HuH-7.5 (cell line): ENCODE measurements at regions not wholly inside any gene's neighbourhood (a gene's known extent, or its start where the extent isn't known, plus 50 kb on each side); places are given as distances from the start of the nearest gene placed in this dataset.
"Not testable (repeated sequence)": the region's sequence is repeated elsewhere in the genome, so short reads cannot be mapped to it uniquely, and the experiment has no call there.

Experiments used
- DNase-seq: peaks from one replicate; pipeline ENCODE4 v3.0.0; 2011; ENCODE audit warnings: low spot score

GRCh38 chr1:200282497-200283122 is 127.2 kb downstream of the ZNF281 start:
- no peak for DNase-seq

- DNase-seq: no peak
Observed at GRCh38 chr1:200281201-200281835, 128.5 kb downstream of the ZNF281 start.

GRCh38 chr1:200279810-200280411 is 129.9 kb downstream of the ZNF281 start:
- DNase-seq: no peak

- DNase-seq: no peak
Observed at GRCh38 chr1:200275816-200276453, 133.9 kb downstream of the ZNF281 start.

GRCh38 chr1:200275415-200275814 is 134.4 kb downstream of the ZNF281 start:
- DNase-seq: no peak

- no peak for DNase-seq
Observed at GRCh38 chr1:200274116-200274515, 135.7 kb downstream of the ZNF281 start.

GRCh38 chr1:200272481-200273068 is 137.3 kb downstream of the ZNF281 start:
- no peak for DNase-seq

GRCh38 chr1:200269256-200269655 is 140.6 kb downstream of the ZNF281 start:
- no peak for DNase-seq

- no peak for DNase-seq
Observed at GRCh38 chr1:200267937-200268336, 141.9 kb downstream of the ZNF281 start.

GRCh38 chr1:200267458-200267857 is 142.4 kb downstream of the ZNF281 start:
- no peak for DNase-seq

GRCh38 chr1:200266871-200267270 is 143.0 kb downstream of the ZNF281 start:
- no peak for DNase-seq

GRCh38 chr1:200265881-200266280 is 144.0 kb downstream of the ZNF281 start:
- DNase-seq: no peak

- no peak for DNase-seq
Observed at GRCh38 chr1:200265104-200265503, 144.7 kb downstream of the ZNF281 start.

GRCh38 chr1:200263203-200263602 is 146.6 kb downstream of the ZNF281 start:
- DNase-seq: no peak

GRCh38 chr1:200262326-200262965 is 147.4 kb downstream of the ZNF281 start:
- DNase-seq: no peak

GRCh38 chr1:200260597-200261335 is 149.1 kb downstream of the ZNF281 start:
- DNase-seq: no peak

GRCh38 chr1:200258447-200259375 is 151.1 kb downstream of the ZNF281 start:
- no peak for DNase-seq

GRCh38 chr1:200257235-200257634 is 152.6 kb downstream of the ZNF281 start:
- DNase-seq: no peak

- not testable (repeated sequence) for DNase-seq
Observed at GRCh38 chr1:200254602-200255001, 155.2 kb downstream of the ZNF281 start.

GRCh38 chr1:200253774-200254495 is 155.9 kb downstream of the ZNF281 start:
- no peak for DNase-seq
